GM20431 (cell line): ENCODE measurements at regions not wholly inside any gene's neighbourhood (a gene's known extent, or its start where the extent isn't known, plus 50 kb on each side); places are given as distances from the start of the nearest gene placed in this dataset.

Experiments
- in situ Hi-C: fragments of 300-500 bp; cut with MseI, MboI; formaldehyde crosslinking; loops from one replicate; pipeline ENCODE4 v1.15.0; 2020; ENCODE audit warnings: low sequenced_read_pairs; ENCODE audit not compliant: unreplicated experiment

- in situ Hi-C loops: no loop called here
Measured at GRCh38 chr13:77981281-77981881, 62.8 kb upstream of the EDNRB start.

GRCh38 chr13:77980592-77980991 lies 62.0 kb upstream of the EDNRB start:
- in situ Hi-C loops: no loop called here

- in situ Hi-C loops: no loop called here
Measured at GRCh38 chr13:77979721-77980385, 61.2 kb upstream of the EDNRB start.

- in situ Hi-C loops: no loop called here
Measured at GRCh38 chr13:77975358-77976042, 56.9 kb upstream of the EDNRB start.

GRCh38 chr13:77969299-77969698 lies 50.7 kb upstream of the EDNRB start:
- in situ Hi-C loops: no loop called here
